B cell (primary cell): ENCODE measurements at regions not wholly inside any gene's neighbourhood (a gene's known extent, or its start where the extent isn't known, plus 50 kb on each side); places are given as distances from the start of the nearest gene placed in this dataset.

ENCODE experiments used
- ATAC-seq: fragments of 200-7000 bp; cut with Tn5 transposase; one replicate; pipeline ENCODE4 v1.10.0; 2021; ENCODE audit warnings: low read depth, mild to moderate bottlenecking, moderate number of reproducible peaks, moderate library complexity
- CTCF ChIA-PET: fragments of 350-600 bp; sonication (Branson Sonifier 250); formaldehyde crosslinking; loops from one replicate; lab custom pipeline; 2021; ENCODE audit warnings: antibody characterized with exemption, inconsistent platforms; lab: Charles Lee
- POLR2A ChIA-PET: fragments of 350-600 bp; sonication (Branson Sonifier 250); formaldehyde crosslinking; loops from one replicate; lab custom pipeline; 2021; ENCODE audit warnings: antibody characterized with exemption; lab: Charles Lee
- DNase-seq: peaks from one replicate; pipeline ENCODE4 v3.0.0; 2013
- H2AFZ ChIP-seq: 2 replicates; pipeline ENCODE4 v1.6.1; 2012; ENCODE audit warnings: mild to moderate bottlenecking, low read depth, low read length; ENCODE audit not compliant: insufficient read depth, poor library complexity, severe bottlenecking
- H3K27ac ChIP-seq, 2 donors: 1 replicate in 1 of 2; 2 replicates in 1 of 2; pipeline ENCODE4 v1.5.1; 2012 to 2013; ENCODE audit warnings: low read length in 2 of 2, mild to moderate bottlenecking in 2 of 2, moderate library complexity in 1 of 2
- H3K27me3 ChIP-seq, 4 experiments: fragments of 200-600 bp in 1 of 4; sonication (generic) in 1 of 4; replicated peaks in 1 of 4; 1 replicate in 2 of 4; 2 replicates in 2 of 4; pipeline versions ENCODE4 v1.6.1 to v1.7.0; 2013 to 2016; ENCODE audit warnings: low read length in 3 of 4, mild to moderate bottlenecking in 2 of 4, mixed read lengths in 1 of 4, moderate library complexity in 1 of 4; ENCODE audit not compliant: insufficient read depth in 4 of 4, control insufficient read depth in 3 of 4; ENCODE audit errors: control extremely low read depth in 1 of 4
- H3K36me3 ChIP-seq, 2 experiments: replicated peaks in 1 of 2; 1 replicate in 1 of 2; 2 replicates in 1 of 2; pipeline versions ENCODE4 v1.6.1 to v1.7.1; 2013; ENCODE audit warnings: low read length in 1 of 2; ENCODE audit not compliant: insufficient read depth in 2 of 2, control insufficient read depth in 1 of 2; ENCODE audit errors: control extremely low read depth in 1 of 2, extremely low read depth in 1 of 2
- H3K4me1 ChIP-seq, 2 donors: fragments of 200-600 bp in 1 of 2; sonication (generic) in 1 of 2; 1 replicate in 1 of 2; 2 replicates in 1 of 2; pipeline versions ENCODE4 v1.5.1 to v1.6.1; 2013 to 2017; ENCODE audit warnings: low read length in 2 of 2; ENCODE audit not compliant: control insufficient read depth in 2 of 2, insufficient read depth in 2 of 2
- H3K4me2 ChIP-seq: replicated peaks from 2 replicates; pipeline ENCODE3; 2012; ENCODE audit warnings: mild to moderate bottlenecking, low read depth, low read length; ENCODE audit not compliant: poor library complexity, severe bottlenecking
- H3K4me3 ChIP-seq, 5 experiments: fragments of 200-600 bp in 1 of 5; sonication (generic) in 1 of 5; 1 replicate in 3 of 5; 2 replicates in 2 of 5; pipeline versions ENCODE4 v1.5.1 to v1.7.0; 2011 to 2016; ENCODE audit warnings: low read length in 4 of 5, mild to moderate bottlenecking in 4 of 5, low read depth in 2 of 5, control low read depth in 1 of 5, moderate library complexity in 1 of 5; ENCODE audit not compliant: insufficient read depth in 1 of 5; ENCODE audit errors: control extremely low read depth in 1 of 5, extremely low read depth in 1 of 5
- H3K79me2 ChIP-seq: fragments of 200-600 bp; sonication (generic); one replicate; pipeline ENCODE4 v1.6.0; 2016; ENCODE audit warnings: low read length; ENCODE audit not compliant: control insufficient read depth, insufficient read depth
- H3K9ac ChIP-seq: fragments of 200-600 bp; sonication (generic); 2 replicates; pipeline ENCODE4 v1.6.1; 2017; ENCODE audit warnings: mild to moderate bottlenecking, low read length, moderate library complexity
- H3K9me3 ChIP-seq, 3 donors: one replicate each; pipeline versions ENCODE4 v1.6.1 to v1.7.1; 2013; ENCODE audit warnings: low read length in 2 of 3; ENCODE audit not compliant: control insufficient read depth in 2 of 3, insufficient read depth in 1 of 3; ENCODE audit errors: control extremely low read depth in 1 of 3
- H4K20me1 ChIP-seq: 2 replicates; pipeline ENCODE4 v1.6.0; 2012; ENCODE audit warnings: mild to moderate bottlenecking, low read length; ENCODE audit not compliant: insufficient read depth, control insufficient read depth, poor library complexity, severe bottlenecking
- H3K27ac Mint-ChIP-seq: one replicate; pipeline ENCODE4 v1.8.0; 2021; ENCODE audit warnings: mixed read lengths
- H3K27me3 Mint-ChIP-seq: one replicate; pipeline ENCODE4 v1.8.0; 2021; ENCODE audit warnings: mixed read lengths
- H3K4me1 Mint-ChIP-seq: one replicate; pipeline ENCODE4 v1.8.0; 2021; ENCODE audit warnings: mixed read lengths
- H3K4me3 Mint-ChIP-seq: one replicate; pipeline ENCODE4 v1.8.0; 2021; ENCODE audit warnings: mixed read lengths
- H3K9me3 Mint-ChIP-seq: one replicate; pipeline ENCODE4 v1.8.0; 2022; ENCODE audit warnings: mixed read lengths; ENCODE audit not compliant: insufficient read depth
- EZH2 ChIP-seq: IDR thresholded peaks from 2 replicates; pipeline ENCODE4 v1.6.1; 2012; ENCODE audit warnings: borderline replicate concordance, low read depth, mild to moderate bottlenecking, moderate library complexity, low read length; ENCODE audit not compliant: insufficient read depth, poor library complexity, severe bottlenecking
- WGBS: methylation state at CpG from one replicate; pipeline ENCODE4 v1.1.5; 2013; ENCODE audit warnings: missing lambda C conversion rate; ENCODE audit not compliant: insufficient coverage; 5-methylcytosine and 5-hydroxymethylcytosine counted together
- intact Hi-C: fragments of 100-400 bp; cut with micrococcal nuclease; formaldehyde crosslinking; loops from one replicate; pipeline ENCODE4 v1.10.0; 2022
- TF ChIP-seq, protein P1 (sequence below): fragments of 200-600 bp; IDR thresholded peaks from one replicate; pipeline ENCODE4 v1.8.0; 2022; ENCODE audit warnings: antibody characterized with exemption, mild to moderate bottlenecking

DNA sequence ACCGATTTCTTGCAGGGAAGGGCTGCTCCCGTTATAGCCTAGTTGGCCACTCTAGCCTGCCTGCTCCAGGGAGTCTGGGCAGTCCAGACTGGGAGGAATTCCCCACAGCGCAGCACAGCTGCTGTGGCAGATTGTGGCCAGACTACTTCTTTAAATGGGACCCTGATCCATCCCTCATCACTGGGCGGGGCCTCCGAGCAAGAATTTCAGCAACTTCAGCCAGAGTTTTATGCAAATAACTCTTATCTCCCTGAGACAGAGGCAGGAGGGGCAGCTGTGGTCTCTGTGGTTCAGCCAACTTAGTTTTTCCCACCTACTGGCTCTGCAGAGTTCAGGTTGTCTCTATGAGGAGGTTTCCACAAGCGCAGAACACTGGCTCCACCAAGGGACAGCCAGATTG, 1583.2 kb downstream of the SUCLG1 start:
- no peak overlapping the region for H3K4me3 Mint-ChIP-seq
- WGBS = 67% methylated on average over 6 of the region's 6 CpGs
- Histone ChIP-seq H3K4me2 (no peak overlapping the region), H3K4me1 (no peaks in the 10 kb centered on the region), H3K9me3 (peaks cover 0 to 9% (median 1%) of the 10 kb centered on the region in 3 donors), H3K27me3 (no peaks in the 10 kb centered on the region), H3K4me3 (no peak overlapping the region), H3K27ac (no peak overlapping the region), H2AFZ (no peak overlapping the region), H3K79me2 (no peaks in the 10 kb centered on the region), H3K36me3 (no peaks in the 10 kb centered on the region), H4K20me1 (no peaks in the 10 kb centered on the region), H3K9ac (no peak overlapping the region)
- H3K27ac Mint-ChIP-seq = no peak overlapping the region
- no peaks in the 10 kb centered on the region for H3K4me1 Mint-ChIP-seq
- DNase-seq = no peak
- no peak for ATAC-seq
- POLR2A ChIA-PET = no interaction called here
- no peak for TF ChIP-seq EZH2
- TF ChIP-seq, protein P1, sequence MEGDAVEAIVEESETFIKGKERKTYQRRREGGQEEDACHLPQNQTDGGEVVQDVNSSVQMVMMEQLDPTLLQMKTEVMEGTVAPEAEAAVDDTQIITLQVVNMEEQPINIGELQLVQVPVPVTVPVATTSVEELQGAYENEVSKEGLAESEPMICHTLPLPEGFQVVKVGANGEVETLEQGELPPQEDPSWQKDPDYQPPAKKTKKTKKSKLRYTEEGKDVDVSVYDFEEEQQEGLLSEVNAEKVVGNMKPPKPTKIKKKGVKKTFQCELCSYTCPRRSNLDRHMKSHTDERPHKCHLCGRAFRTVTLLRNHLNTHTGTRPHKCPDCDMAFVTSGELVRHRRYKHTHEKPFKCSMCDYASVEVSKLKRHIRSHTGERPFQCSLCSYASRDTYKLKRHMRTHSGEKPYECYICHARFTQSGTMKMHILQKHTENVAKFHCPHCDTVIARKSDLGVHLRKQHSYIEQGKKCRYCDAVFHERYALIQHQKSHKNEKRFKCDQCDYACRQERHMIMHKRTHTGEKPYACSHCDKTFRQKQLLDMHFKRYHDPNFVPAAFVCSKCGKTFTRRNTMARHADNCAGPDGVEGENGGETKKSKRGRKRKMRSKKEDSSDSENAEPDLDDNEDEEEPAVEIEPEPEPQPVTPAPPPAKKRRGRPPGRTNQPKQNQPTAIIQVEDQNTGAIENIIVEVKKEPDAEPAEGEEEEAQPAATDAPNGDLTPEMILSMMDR = no peak
- H3K27me3 Mint-ChIP-seq = no peaks in the 10 kb centered on the region
- intact Hi-C loops = no loop called here
- peaks cover 7% of the 10 kb centered on the region for H3K9me3 Mint-ChIP-seq
- CTCF ChIA-PET = no interaction called here

DNA sequence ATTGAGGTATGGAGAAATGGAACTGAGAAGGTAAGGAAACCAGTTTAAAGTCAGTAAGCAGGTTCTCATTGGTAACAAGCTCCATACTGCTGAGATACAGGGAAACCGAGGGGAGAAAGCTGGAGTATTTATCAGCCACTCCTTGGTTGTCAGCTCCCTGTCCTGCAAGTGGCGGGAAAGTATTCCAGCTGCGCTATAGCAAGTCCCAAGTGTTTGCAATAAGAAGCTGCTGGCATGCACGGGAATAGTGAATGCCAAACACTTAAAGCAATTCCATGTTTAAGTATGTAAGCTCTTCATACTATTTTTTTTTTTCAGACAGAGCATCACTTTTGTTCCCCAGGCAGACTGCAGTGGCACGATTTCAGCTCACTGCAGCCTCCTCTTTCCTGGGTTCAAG, 1601.1 kb downstream of the SUCLG1 start:
- H3K27ac ChIP-seq = no peak overlapping the region
- ChIA-PET POLR2A (no interaction called here), CTCF (no interaction called here)
- Mint-ChIP-seq H3K4me1 (no peaks in the 10 kb centered on the region), H3K27ac (no peak overlapping the region), H3K4me3 (no peak overlapping the region), H3K9me3 (peaks cover 2% of the 10 kb centered on the region), H3K27me3 (no peaks in the 10 kb centered on the region)
- no peaks in the 10 kb centered on the region for H3K79me2 ChIP-seq
- H3K4me1 ChIP-seq = no peaks in the 10 kb centered on the region
- no peak overlapping the region for H2AFZ ChIP-seq
- TF ChIP-seq, protein P1 = no peak
- no peak for TF ChIP-seq EZH2
- H3K4me2 ChIP-seq = no peak overlapping the region
- no peaks in the 10 kb centered on the region for H3K36me3 ChIP-seq
- no peak for ATAC-seq
- WGBS = 89% methylated on average over 5 of the region's 5 CpGs
- H3K9ac ChIP-seq = no peak overlapping the region
- no peaks in the 10 kb centered on the region for H3K9me3 ChIP-seq
- no peak overlapping the region for H3K4me3 ChIP-seq
- no peak for DNase-seq
- H3K27me3 ChIP-seq = no peaks in the 10 kb centered on the region
- H4K20me1 ChIP-seq = no peaks in the 10 kb centered on the region
- intact Hi-C loops = no loop called here
